GM21390 (cell line): ENCODE measurements at regions not wholly inside any gene's neighbourhood (a gene's known extent, or its start where the extent isn't known, plus 50 kb on each side); places are given as distances from the start of the nearest gene placed in this dataset.

ENCODE experiments used
- ATAC-seq: cut with Tn5 transposase; IDR thresholded peaks from one replicate; pipeline ENCODE4 v1.9.1; 2021; ENCODE audit not compliant: unreplicated experiment

GRCh38 chr5:2181149-2181548 is 298.4 kb upstream of the IRX4 start:
- no peak for ATAC-seq

- ATAC-seq = no peak
Measured at GRCh38 chr5:2180456-2180855, 297.7 kb upstream of the IRX4 start.

- no peak for ATAC-seq
Measured at GRCh38 chr5:2179861-2180260, 297.1 kb upstream of the IRX4 start.

DNA sequence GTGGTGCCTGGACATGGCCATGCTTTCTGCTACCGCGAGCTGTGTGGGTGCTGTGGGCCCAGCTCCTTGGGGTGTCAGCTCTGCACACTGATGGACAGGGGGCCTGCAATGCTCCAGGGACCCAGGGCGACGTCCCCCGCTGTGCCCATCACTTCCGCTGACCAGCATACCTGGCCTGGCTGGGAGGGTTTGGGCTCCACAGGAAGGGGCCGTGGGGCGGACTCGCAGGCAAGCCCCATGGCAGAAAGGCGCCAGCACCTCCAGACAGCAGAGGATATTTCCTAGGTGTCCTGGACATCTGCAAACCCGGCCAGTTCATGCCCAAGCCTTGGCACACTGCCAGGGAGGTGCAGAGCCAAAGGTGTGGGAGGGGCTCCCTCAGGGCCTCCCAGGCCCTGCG is 295.8 kb upstream of the IRX4 start:
- ATAC-seq = no peak

DNA sequence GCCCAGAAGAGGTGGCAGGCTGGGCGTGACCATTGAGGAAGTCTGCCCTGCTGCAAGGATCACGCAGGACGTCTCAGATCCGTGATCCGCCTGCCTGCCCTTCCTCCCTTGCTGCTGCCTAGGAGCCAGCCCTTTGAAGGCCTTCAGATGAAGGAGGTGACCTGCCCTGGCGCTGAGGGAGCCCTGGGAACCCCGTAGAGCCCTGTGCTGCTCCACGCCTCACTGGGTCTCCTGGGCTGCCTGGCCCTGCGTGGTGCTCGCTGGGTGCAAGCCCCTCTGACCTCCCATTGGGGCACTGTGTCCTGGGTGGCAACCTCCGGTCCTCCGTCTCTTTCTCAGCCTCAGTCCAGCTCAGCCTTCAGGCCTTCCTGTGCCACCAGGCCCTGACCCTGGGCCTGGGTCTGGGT is 295.3 kb upstream of the IRX4 start:
- no peak for ATAC-seq

GRCh38 chr5:2177244-2177643 is 294.5 kb upstream of the IRX4 start:
- ATAC-seq = no peak

GRCh38 chr5:2176581-2176980 is 293.9 kb upstream of the IRX4 start:
- ATAC-seq = no peak

DNA sequence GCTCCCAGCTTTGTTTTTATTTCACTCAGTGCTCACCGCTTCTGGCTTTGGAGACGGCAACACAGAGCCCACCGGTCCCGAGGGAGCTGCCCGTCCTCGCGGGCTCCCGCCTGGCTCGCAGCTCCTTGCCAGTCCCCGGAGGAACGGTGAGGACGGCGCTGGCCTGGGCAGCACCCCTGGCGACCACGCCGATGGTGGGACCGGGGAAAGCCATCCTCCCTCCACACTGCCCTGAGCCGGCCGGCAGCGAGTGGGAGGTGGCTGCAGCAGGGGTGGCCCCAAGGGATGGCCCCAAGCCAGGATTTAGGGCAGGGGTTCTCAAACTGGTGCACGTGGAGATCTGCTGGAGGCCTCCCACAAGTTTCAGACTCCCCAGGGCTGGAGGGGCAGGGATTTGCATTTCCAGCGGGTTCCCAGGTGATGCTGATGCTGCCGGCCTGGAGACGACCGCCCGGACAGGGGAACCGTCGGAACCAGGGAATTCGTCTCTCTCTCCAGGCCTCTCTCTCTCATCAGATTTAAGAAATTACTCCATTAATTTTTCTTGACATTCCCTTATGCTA is 293.2 kb upstream of the IRX4 start:
- ATAC-seq = no peak

- ATAC-seq = no peak
Measured at GRCh38 chr5:2175041-2175440, 292.3 kb upstream of the IRX4 start.

DNA sequence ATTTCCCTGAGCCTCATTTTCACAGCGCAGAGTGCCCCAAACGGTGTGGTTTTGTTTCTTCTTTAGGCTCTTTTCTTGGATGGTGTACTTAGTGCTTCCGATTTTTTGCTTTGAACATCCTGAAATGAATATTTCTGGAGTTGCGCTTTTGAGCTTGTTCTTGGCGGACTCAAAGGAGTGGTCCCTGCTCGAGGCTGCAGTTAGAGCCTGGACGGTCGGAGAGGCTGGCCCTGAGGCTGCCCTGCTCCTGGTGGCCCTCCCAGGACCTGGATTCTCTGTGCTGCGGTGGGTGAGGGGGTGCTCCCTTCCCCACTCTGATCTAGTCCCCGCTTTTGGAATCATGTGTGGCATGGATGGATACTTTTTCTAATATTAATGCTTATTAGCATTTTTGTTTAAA is 291.8 kb upstream of the IRX4 start:
- ATAC-seq = no peak

DNA sequence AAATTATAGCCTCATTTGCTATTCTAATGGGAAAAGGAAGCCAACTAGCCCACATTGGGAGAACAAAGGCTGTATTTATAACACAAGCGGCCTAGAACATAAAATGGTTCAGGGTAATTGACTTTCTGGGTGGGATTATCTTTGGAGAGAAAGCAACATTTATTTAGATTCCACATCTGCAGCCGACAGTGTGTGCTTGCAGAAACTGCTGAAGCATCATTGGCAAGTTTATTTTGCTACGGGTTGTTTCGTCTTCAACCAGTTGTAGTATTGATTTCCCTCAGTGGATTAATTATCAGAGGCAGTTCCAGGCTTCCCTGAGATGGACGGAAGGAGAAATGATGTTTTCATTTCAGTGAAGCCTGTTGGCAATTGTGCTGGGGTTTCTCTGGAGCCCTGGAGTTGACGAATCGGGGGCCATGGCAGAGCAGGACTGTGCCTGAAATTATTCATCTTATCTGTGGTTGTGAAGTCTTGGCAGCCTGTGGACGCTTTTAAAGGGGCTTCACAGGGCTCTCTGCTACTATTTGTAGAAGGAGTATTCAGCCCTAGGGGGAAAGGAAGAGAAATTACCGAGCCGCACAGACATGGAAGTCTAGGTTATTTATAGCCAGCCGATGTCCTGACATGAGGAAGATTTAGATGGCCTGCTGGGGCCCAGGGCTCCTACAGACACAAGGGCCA is 290.6 kb upstream of the IRX4 start:
- ATAC-seq = no peak

GRCh38 chr5:2172471-2172870 is 289.7 kb upstream of the IRX4 start:
- no peak for ATAC-seq

- ATAC-seq = no peak
Measured at GRCh38 chr5:2170761-2171160, 288.0 kb upstream of the IRX4 start.

DNA sequence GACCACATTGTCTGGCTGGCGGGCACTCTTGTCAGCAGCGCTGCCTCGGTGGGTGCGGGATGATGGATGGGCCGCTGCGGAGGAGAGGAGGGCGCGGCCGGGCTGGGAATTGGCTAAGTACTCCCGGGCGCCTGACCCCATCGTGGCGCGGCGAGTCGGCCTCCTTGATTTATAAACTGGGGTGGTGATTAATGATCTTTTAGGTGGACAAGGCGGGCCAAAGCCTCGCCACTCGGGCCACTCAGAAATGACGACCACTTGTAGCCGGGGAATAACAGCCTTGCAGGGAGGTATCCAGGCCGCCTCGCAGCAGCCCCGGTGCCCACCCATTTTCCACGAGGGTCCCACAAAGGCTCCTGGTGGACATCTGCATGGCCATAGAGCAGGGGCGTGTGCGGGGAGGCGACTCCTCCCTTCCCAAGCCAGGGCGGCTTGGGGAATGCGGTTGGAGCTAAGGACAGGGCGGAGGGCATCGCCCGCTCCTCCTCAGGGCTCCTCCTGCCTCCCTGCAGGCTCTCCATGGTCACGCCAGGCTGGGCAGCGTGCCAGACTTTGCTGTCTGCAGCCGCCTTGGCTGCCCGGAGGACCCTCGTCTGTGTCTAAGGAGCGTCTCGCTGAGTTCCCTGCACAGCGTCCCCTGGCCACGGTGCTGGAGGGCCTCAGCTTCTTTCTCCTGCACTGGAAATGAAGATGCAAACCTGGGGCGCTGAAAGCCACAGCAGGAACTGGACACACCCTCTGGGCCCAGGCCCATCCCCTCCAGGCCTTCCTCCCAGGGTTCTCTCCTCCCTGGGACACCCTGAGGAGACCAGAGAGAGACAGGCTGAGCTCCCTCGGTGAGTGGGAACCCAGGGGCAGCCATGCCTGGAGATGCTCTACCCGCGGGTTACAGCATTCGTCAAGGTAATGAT is 287.4 kb upstream of the IRX4 start:
- ATAC-seq = no peak

GRCh38 chr5:2169430-2169808 is 286.7 kb upstream of the IRX4 start:
- no peak for ATAC-seq

DNA sequence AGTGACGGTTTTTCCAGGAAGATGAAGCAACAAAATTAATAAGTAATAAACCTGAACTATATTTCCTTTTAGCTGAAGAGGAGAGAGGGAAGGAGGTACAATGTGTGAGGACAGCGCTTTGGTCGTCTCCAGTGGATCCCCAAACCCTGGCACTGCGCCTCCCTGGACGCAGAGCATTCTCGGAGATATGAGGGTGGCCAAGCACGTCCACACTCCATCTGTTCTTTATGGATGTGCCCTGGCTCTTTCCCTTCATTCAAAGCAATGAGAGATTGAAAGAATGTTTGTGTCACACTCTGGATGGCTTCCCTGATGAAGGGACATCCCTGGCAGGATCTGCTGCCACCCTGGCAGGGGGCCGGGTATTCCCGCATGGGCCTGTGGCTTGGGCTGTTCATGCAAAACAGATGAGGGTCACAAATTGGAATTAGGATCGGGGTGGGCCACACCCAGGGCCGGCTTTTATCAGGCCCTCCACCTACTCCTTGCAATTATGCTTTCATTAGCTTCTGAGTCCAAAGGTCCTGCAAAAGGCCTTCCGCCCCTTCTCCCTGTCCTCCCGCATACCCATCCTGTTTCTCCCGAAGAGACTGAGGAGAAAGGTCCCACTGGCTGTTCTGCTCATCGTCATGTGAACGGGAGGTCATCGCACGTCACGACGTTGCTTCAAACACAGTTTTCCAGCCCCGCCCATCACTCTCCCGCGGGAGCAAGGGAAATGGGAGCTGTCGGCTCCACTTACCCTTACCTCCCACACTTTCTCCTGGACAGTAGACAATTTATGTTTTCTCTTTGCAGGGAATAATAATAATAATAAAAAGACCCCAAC is 286.1 kb upstream of the IRX4 start:
- no peak for ATAC-seq

DNA sequence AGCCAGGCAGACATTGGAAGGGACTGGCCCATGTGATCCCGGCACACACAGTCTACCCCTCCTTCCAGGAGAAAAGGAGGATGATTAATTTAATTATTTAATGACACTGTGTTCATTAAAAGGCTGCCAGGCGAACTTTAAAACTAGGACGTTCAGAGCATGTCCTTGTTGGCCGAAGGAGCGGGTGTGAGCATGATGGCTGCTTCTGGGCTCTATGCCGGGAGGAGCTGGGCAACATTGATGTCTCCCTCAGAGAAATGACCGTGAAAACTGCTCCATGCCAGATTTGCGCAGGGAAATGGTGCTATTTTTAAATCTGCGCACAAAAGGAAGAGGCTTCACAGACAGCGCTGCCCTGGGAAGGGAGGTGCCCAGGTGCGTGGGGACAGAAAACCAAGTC is 284.9 kb upstream of the IRX4 start:
- ATAC-seq = no peak

DNA sequence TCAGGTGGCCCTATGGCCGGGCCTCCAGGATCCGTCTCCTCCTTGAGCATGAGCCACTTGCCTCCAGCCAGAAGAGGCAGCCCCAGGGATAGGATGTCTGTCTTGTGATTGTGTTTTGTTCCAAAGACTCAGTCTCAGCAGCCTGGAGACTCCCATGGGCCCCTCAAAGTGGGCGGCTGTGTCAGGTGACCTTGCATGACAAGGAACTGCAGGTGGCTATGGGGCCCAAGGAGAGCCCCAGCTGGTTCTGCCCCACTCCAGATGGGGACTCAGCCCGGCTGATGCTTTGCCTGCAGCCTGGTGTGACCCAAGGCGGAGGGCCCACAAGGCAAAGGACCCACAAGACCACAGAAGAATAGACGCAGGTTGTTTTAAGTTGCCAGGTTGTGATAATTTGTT is 284.3 kb upstream of the IRX4 start:
- ATAC-seq = no peak

GRCh38 chr5:2166306-2166978 is 283.7 kb upstream of the IRX4 start:
- no peak for ATAC-seq

DNA sequence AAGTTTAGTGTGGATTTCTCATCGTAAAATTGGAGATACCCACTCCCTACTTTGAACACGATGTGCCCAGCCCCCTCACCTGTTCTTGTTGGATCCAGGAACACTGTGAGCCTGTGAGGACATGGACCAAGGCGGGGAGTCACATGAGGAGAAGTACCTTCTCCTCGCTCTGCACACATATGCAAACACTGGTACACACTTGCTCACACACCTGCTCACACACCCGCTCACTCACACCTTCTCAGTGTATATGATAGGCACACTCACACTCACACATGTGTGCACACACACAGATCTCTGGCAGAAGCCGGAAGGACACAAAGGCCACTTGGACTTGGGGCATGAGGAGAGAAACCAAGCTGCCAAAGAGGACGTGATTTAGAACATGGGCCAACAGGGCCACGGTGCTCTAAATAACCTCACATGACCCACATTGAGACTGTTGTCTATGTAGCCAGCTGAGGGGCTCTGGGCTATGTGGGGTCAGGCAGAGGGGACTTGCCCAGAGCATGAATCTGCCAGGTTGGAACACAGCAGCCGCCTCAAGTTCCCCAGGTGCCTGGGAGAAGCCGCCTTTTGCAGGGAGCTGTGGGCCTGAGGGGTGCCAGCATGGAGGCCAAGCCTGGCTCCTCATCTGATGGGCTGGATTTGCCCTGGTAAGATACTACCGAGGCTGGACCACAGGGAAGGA is 283.0 kb upstream of the IRX4 start:
- ATAC-seq = no peak
